ENCODE measurements at regions not wholly inside any gene's neighbourhood (a gene's known extent, or its start where the extent isn't known, plus 50 kb on each side); places are given as distances from the start of the nearest gene placed in this dataset.

DNA sequence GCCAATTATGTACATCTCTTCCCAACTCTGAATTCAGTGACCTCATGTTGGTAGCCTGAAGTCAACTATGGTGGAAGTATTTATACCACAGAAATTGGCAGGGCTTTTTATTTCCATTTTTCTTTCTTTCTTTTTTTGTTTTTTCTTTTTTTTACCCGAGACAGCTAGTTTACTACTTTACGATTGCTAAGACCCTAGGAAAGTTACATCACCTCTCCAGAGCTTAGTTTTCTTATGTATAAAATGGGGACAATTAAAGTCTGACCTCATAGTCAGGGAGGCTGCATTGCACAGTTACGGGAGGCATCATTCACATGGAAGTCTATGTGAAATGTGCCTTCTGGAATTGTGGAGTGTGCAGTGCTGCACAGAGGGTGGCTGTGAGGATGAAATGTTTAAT is 194.3 kb downstream of the MTX2 start:
- no peaks in the 10 kb centered on the region for H3K9me3 Mint-ChIP-seq
- no peak overlapping the region for H3K4me3 Mint-ChIP-seq
- H3K36me3 Mint-ChIP-seq: no peaks in the 10 kb centered on the region
- no peak for TF ChIP-seq CTCF (conservative IDR thresholded peaks at IDR 0.05)
- H3K27ac Mint-ChIP-seq: no peak overlapping the region
- peaks cover 59% of the 10 kb centered on the region for H3K27me3 Mint-ChIP-seq
- no peak for DNase-seq (ENCODE audit: extremely low spot score, unreplicated experiment)
- no peaks in the 10 kb centered on the region for H3K4me1 Mint-ChIP-seq (ENCODE audit: unreplicated experiment)

DNA sequence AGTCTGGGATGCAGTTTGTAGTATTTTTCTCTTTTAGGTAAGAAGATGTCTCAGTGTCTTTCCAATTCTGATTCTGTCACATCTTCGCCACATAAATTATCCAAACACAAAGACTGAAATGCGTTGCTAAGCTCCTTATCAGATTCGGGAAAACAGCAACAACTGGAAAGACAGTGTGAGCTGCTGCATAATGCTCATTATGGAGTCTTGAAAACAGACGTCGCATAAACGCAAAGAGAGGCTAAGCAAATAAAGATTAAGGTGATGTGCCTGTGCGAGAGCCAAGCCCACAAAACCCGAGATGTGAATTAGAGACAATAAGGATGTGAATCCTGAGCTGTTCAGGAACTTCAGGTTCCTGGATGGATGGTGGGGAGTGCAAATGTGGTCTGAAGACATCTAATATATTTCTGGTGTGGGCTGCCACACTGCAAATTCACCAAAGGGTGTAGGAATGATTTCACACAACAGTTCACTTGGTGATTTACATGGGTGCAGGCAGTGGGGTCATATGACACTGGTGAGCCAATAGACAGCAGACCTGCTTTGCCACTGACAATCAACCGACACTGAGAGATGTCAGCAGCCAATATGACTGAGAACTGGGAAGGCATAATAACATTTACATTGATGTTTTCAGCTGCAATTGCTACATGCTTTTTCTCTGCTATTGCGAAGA is 195.8 kb downstream of the MTX2 start:
- no peaks in the 10 kb centered on the region for H3K4me1 Mint-ChIP-seq (ENCODE audit: unreplicated experiment)
- TF ChIP-seq CTCF (conservative IDR thresholded peaks at IDR 0.05): no peak
- H3K27ac Mint-ChIP-seq: no peak overlapping the region
- DNase-seq (ENCODE audit: extremely low spot score, unreplicated experiment): no peak
- H3K9me3 Mint-ChIP-seq: no peaks in the 10 kb centered on the region
- no peak overlapping the region for H3K4me3 Mint-ChIP-seq
- no peaks in the 10 kb centered on the region for H3K36me3 Mint-ChIP-seq
- peaks cover 44% of the 10 kb centered on the region for H3K27me3 Mint-ChIP-seq

GRCh38 chr2:176466918-176467452 is 197.7 kb downstream of the MTX2 start:
- H3K4me3 Mint-ChIP-seq: no peak overlapping the region
- no peak for DNase-seq (ENCODE audit: extremely low spot score, unreplicated experiment)
- peaks cover 39% of the 10 kb centered on the region for H3K27me3 Mint-ChIP-seq
- H3K36me3 Mint-ChIP-seq: no peaks in the 10 kb centered on the region
- TF ChIP-seq CTCF (conservative IDR thresholded peaks at IDR 0.05): no peak
- H3K9me3 Mint-ChIP-seq: no peaks in the 10 kb centered on the region
- H3K4me1 Mint-ChIP-seq (ENCODE audit: unreplicated experiment): no peaks in the 10 kb centered on the region
- no peak overlapping the region for H3K27ac Mint-ChIP-seq

DNA sequence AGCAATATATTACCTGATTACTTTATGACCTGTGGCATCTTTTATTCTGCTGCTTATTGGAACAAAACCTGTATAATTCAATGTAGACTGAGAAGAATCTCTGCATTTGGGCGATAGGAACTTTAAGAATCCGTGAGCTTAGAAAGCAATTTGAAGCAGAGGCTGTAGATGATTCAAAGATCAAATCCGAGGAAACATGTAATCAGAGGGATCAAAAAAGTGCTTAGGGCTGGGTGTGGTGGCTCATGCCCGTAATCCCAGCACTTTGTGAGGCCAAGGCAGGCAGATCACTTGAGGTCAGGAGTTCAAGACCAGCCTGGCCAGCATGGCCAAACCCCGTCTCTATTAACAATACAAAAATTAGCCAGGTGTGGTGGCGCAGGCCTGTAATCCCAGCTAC is 198.4 kb downstream of the MTX2 start:
- no peak for TF ChIP-seq CTCF (conservative IDR thresholded peaks at IDR 0.05)
- Mint-ChIP-seq H3K27ac (no peak overlapping the region), H3K9me3 (no peaks in the 10 kb centered on the region), H3K4me1 (ENCODE audit: unreplicated experiment) (no peaks in the 10 kb centered on the region), H3K4me3 (no peak overlapping the region), H3K27me3 (peaks cover 33% of the 10 kb centered on the region), H3K36me3 (no peaks in the 10 kb centered on the region)
- no peak for DNase-seq (ENCODE audit: extremely low spot score, unreplicated experiment)

DNA sequence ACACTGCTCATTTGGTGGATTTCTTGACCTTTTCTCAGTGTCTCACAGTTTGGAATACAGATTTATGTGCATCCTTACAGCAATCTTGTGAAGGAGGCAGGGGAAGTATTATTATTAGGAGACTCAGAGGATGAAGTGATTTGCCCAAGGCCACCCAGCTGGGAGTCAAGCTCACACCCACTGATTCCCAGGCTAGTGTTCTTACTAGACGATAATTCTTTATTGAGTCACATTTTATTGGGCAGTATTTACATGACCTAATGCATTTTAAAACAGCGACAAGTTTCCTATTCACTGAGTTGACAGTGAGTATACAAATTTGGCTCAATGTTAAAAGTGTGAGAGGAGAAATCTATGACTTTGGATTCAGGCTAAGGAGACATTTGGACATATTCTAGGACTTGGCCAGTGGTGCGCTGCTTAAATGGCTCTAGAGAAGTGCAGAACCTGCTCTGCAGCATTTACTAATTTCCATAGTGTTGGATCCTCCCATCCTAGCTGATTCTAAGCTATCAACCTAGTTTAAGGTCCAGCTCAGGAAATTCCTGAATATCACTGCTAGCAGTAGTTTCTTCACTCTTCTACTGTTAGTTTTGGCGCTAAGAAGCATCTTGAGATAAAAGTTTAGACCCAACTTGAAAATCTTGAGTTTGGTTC is 199.3 kb downstream of the MTX2 start:
- no peak for TF ChIP-seq CTCF (conservative IDR thresholded peaks at IDR 0.05)
- Mint-ChIP-seq H3K36me3 (no peaks in the 10 kb centered on the region), H3K4me3 (no peak overlapping the region), H3K9me3 (no peaks in the 10 kb centered on the region), H3K4me1 (ENCODE audit: unreplicated experiment) (no peaks in the 10 kb centered on the region), H3K27ac (no peak overlapping the region), H3K27me3 (peaks cover 29% of the 10 kb centered on the region)
- DNase-seq (ENCODE audit: extremely low spot score, unreplicated experiment): no peak

All from type B pancreatic cell (in vitro differentiated cells).